Skin epidermis (tissue), 12 donors: ENCODE measurements at regions not wholly inside any gene's neighbourhood (a gene's known extent, or its start where the extent isn't known, plus 50 kb on each side); places are given as distances from the start of the nearest gene placed in this dataset.

ENCODE experiments used
- H3K27ac ChIP-seq, 21 experiments: fragments of 200-600 bp; sonication (generic) in 11 of 21; one replicate each; pipeline ENCODE4 v1.5.0; 2020; ENCODE audit warnings: mild to moderate bottlenecking in 3 of 21, inconsistent platforms in 2 of 21, moderate library complexity in 2 of 21
- H3K4me3 ChIP-seq, 7 experiments: fragments of 200-600 bp; sonication (generic) in 2 of 7; one replicate each; pipeline ENCODE4 v1.5.0; 2020; ENCODE audit warnings: inconsistent platforms in 2 of 7, mild to moderate bottlenecking in 2 of 7, moderate library complexity in 1 of 7

DNA sequence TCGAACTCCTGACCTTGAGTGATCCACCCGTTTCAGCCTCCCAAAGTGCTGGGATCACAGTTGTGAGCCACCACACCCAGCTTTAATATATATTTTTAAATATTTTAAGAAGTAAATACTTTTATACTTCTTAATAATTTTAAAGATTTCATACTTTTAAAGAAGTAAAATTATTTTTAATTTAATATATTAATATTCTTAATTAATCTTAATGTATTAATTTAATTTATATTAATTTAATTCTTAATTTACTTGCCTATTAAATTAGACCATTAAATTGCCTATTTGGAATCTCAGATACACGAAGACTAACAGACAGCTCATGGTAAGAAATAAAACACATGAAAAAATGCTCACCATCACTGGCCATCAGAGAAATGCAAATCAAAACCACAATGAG, 1087.4 kb downstream of the CDH18 start:
- H3K27ac ChIP-seq = no peak overlapping the region
- H3K4me3 ChIP-seq = no peak overlapping the region

DNA sequence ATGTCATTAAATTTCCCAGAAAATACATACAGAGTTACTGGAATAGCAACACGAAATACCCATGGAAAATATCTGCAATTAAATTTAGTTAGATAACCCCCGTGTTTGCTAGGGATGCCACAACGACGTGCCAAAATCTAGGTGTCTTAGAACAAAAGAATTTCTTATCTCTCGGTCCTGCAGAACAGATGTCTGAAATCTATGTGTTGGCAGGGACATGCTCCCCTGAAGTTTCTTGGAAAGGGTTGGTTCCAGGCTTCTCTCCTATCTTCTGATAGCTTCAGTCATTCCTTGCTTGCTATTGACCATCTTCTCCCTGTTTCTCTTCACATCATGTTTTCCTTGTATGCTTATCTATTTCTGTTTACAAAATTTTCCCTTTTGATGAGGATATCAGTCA, 1067.0 kb downstream of the CDH18 start:
- H3K4me3 ChIP-seq = no peak overlapping the region
- no peak overlapping the region for H3K27ac ChIP-seq

DNA sequence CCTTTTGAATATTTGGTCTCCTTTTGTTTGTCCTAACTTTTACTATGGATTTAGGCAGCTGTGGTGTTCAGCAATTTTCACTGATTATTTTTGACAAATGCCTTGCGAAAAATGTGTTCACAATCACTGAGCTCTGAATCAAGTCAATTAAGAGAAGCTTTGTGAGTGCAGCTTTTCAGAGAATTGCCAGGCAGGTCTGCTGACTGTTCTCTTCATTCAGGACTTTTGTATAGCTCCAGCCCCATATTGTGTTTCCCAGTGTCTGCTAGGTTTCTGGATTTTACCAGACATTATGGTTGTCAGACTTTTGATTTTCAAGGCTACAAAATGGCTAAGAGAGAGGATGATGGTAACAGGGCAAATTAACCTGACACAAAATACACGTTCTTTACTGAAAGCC, 1055.9 kb downstream of the CDH18 start:
- Histone ChIP-seq H3K4me3 (no peak overlapping the region), H3K27ac (no peak overlapping the region)

DNA sequence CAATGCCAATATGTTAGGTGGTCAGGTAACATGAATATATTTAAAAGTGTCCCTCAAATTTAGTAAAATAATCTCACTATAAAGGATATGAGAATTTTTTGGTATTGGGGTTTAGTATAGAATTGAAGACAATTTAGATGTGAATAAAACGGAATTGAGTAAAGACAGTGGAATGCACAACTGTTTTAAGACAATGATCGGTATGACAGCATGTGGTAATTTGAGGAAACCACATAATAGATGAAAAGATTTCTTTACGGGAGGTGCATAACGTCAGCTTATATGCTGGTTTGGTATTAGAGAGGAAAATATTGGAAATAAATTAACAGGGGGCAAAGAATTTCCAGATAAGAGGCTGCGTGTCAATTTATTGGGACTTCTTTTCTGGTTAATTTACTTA, 1043.2 kb downstream of the CDH18 start:
- no peak overlapping the region for H3K4me3 ChIP-seq
- H3K27ac ChIP-seq = no peak overlapping the region

DNA sequence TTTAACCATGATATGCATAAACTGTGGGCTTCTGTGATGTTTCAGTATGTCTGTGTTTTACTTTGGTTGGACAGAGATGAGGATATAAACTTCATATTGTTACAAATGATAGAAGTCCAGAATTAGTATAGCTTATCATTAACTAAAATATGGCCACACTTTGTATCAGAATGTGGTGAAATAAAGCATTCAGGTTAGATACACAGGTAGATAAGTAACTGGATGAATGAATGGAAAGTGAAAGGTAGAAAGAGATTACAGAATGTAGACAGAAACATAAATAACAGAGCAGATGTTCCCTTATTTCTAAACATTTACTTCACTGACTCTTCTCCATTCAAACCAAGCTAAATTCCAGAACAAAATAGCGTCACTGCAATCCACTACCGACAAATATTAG, 1033.8 kb downstream of the CDH18 start:
- Histone ChIP-seq H3K27ac (no peak overlapping the region), H3K4me3 (no peak overlapping the region)

DNA sequence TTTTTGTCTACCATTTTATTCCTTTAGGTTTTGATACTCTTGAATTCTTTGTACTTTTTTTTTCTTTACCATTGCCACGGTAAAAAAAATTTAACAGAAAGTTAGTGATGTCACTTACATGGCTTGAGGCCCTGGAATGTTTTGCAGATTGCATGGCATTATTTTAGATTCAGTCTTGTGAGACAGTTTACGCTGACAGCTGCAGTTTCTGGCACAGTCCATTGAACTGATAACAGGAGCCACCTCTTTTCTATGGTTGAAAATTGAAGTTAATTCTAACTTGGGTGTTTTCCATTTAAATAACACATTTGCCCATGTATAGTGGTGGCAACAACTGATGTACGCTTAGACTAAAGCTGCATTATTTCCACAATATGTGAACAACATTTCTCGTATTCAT, 1028.5 kb downstream of the CDH18 start:
- Histone ChIP-seq H3K27ac (no peak overlapping the region), H3K4me3 (no peak overlapping the region)

DNA sequence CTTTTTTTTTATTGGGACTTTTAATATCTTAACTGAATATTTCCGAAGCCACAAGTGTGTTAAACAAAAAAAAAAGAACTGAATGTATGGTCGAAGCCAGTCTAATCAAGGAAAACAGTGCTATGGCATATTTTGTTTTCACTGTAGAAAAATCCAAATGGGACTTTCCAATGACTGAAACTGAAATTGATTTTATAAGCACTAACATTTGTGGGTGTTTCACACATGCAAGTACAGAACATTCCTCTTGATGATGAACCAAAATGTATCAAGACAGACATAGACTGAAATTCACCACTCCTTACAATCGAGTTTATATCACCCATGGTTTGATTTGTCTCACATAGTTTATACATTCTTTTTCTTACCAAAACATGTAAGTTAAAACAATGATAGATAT, 1026.8 kb downstream of the CDH18 start:
- H3K4me3 ChIP-seq = no peak overlapping the region

DNA sequence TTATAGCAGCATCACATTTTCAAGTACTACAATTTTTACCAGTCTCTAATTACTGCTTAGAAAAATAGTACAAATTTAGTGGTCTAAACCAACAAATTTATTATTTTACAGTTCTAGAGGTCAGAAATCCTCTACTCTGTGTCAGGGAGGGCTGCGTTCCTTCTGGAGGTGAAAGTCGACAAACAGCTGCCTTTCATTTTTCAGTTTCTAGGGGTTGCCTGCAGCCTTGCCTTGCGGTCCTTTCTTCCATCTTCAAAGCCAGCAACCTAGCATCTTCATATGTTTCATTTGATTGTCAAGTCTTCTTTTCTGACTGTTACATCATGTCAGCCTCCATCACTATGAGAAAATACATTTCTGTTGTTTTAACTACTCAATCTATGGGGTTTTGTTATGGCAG, 1022.1 kb downstream of the CDH18 start:
- Histone ChIP-seq H3K4me3 (no peak overlapping the region), H3K27ac (no peak overlapping the region)

More for the DNA sequence above, 1026.8 kb downstream of the CDH18 start:
- H3K27ac ChIP-seq = no peak overlapping the region

DNA sequence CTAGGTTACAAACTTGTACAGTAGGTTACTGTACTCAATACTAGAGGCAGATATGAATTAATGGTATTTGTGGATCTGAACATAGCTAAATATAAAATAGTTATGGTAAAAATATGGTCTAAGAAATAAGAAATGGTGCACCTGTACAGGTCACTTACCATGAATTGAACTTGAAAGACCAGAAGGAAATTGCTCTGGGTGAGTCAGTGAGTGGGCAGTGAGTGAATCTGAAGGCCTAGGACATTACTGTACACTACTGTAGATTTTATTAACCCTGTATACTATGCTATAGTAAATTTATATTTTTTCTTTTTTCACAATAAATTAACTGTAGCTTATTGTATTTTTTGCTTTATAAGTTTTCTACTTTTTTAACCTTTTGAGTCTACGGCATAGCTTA, 1020.4 kb downstream of the CDH18 start:
- H3K4me3 ChIP-seq = no peak overlapping the region

DNA sequence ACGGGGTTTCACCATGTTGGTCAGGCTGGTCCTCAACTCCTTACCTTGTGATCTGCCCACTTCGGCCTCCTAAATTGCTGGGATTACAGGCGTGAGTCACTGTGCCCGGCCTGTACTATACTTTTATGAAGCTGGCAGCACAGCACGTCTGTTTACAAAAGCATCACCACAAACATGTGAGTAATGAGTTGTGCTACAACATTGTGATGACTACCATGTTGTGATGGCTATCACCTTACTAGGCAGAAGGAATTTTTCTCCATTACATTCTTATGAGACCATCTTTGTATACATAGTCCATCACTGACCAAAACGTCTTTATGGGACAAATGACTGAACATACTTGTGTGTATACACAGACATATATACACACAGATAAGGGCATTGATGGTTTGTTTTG, 1019.0 kb downstream of the CDH18 start:
- Histone ChIP-seq H3K4me3 (no peak overlapping the region), H3K27ac (no peak overlapping the region)

More for the DNA sequence above, 1020.4 kb downstream of the CDH18 start:
- no peak overlapping the region for H3K27ac ChIP-seq

DNA sequence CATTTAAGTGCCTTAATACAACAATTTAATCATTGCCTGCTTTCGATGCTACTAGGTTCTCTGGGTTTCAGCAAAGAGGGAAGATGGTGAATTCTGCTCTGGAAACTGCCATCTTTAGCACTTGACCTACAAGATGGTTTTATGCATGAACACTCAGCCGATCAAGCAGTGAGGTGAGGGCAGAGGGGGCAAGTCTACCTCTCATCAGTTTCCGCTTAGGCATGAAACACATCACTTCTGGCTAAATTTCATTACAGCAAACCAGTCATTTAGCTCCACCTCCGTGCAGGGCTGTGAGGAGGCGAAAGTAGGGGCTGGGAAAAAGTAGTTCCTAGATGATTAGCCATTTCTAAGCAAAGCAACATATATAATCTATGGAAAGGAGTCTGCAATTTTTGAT, 1018.0 kb downstream of the CDH18 start:
- H3K27ac ChIP-seq = no peak overlapping the region

DNA sequence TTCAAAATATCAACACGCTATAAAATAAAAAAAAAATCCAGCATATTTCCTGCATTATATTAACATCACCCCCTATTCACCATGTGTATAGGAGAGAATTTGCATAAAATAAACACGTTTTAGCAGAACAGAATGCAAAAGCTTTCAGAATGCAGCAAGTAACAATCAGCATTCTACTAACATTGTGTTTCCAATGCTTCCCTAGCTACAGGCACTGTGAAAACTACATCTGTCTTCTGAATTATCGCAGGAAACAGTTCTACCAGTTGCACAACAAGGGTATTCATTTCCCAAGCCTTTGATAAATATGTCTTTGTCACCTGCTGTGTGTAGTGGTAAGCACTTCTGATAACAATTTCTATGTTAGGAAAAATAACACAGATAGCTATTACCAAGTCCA, 1015.8 kb downstream of the CDH18 start:
- Histone ChIP-seq H3K4me3 (no peak overlapping the region), H3K27ac (no peak overlapping the region)

More for the DNA sequence above, 1018.0 kb downstream of the CDH18 start:
- H3K4me3 ChIP-seq = no peak overlapping the region

DNA sequence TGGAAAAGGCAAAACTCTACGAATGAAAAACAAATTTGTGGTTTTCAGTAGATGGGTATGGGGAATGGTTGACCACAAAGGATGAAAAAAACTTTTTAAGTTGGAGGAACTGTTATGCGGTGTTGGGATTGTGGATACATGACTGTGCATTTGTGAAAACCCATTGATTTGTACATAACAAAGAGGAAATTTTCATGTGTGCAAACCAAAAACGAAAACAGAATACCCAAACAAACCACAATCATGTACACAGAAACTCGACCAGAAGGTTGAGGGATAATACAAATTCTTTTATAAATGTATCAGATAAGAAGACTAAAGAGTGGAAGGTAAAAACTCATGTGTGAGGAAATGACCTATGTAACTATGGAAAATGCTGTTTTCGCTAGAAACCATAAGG, 1012.4 kb downstream of the CDH18 start:
- no peak overlapping the region for H3K27ac ChIP-seq
- H3K4me3 ChIP-seq = no peak overlapping the region

DNA sequence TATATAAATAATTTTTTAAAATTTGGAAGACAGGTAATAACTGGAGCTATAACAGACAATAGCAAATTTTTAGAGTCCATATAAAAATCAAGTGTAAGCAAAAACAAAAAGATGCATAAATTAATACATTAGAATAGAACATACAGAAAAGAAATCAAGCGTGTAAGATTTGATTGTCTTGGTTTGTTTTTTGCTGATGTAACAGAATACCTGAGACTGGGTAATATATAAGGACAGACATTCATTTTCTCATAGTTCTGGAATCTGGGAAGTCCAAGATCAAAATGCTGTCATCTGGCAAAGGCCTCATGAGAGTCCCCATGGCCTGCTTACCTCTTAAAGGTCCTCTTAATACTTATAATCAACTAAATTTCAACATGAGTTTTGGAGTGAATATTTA, 1010.1 kb downstream of the CDH18 start:
- no peak overlapping the region for H3K4me3 ChIP-seq
- H3K27ac ChIP-seq = no peak overlapping the region

DNA sequence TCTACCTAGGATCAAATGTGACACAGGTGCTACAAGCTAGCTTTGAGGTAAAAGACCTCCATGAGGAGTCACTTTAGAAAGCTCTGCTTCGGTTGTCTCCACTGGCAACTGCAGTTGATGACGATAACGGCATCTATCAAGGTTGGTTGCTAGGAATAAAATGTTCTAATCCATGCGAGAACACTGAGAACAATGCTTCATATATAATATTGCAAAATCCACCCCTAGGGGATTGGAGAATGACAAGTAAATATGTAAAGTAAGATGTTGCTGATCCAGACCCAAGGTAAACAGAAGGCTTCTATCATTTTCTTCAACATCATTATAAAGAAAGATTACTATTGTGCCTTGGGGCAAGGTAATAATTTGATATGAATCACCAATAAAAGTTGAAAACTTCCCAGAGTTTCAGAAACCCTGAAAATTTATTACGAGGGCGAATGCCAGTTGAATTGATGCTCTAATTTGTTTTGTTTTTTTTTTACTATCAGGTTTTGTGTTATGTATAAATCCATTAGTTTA, 1003.4 kb downstream of the CDH18 start:
- Histone ChIP-seq H3K27ac (no peak overlapping the region), H3K4me3 (no peak overlapping the region)

DNA sequence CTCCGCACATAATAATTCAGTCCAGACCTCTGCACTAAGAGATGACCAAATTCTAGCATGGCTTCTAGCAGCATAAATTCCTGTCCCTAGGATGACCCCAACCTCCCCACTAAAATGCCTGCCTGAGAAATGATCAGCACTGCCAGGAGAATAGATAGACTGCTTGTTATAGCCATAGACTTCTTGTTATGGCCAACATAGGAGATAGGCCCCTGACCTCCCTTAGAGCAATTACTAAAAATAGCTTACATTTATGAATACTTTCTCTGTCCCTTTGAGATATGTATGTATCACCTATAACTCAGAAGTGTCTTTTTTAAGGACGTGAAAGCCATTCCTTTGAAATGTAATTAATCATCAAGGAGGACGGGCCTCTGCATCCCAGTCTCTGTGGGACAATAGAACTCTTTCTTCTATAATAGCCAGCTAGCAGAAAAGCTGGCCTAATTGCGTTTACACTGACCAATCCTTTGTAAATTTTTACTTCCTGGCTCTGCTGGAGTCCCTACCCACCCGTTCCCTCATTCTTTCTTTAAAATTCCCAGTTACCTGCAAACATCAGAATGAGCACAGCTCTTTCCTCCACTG, 1002.7 kb downstream of the CDH18 start:
- Histone ChIP-seq H3K27ac (no peak overlapping the region), H3K4me3 (no peak overlapping the region)

DNA sequence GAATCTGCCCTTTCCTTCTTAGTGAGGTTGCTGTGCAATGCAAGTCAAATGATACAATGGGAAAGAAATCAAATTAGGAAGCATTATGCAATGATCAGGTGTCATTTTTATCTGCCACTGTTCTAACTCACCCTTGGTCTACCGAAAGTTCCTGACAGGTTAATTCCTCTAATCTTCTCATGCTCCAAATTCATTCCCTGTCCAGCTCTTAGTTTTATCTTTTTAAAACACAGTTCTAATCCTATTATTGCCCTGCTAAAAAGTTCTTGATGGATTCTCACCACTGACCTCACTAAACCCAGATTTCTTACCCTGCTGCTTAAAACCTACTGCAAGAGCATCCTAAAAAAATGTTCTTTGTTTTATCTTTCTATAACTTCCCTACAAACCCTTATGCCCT, 1000.9 kb downstream of the CDH18 start:
- no peak overlapping the region for H3K4me3 ChIP-seq
- H3K27ac ChIP-seq = no peak overlapping the region

DNA sequence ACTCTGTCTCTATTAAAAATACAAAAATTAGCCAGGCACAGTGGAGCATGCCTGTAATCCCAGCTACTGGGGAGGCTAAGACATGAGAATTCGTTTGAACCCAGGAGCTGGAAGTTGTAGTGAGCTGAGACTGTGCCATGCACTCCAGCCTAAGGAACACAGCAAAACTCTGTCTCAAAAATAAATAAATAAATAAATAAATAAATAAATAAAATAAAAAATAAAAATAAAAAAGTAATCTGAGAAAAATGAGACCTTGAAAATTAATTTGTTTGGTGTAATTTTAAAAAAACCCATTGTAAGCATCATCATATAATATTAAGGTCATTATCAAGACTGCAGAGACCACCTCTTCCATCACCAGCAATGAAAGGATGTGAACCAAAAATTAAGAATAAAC, 997.1 kb downstream of the CDH18 start:
- Histone ChIP-seq H3K4me3 (no peak overlapping the region), H3K27ac (no peak overlapping the region)

DNA sequence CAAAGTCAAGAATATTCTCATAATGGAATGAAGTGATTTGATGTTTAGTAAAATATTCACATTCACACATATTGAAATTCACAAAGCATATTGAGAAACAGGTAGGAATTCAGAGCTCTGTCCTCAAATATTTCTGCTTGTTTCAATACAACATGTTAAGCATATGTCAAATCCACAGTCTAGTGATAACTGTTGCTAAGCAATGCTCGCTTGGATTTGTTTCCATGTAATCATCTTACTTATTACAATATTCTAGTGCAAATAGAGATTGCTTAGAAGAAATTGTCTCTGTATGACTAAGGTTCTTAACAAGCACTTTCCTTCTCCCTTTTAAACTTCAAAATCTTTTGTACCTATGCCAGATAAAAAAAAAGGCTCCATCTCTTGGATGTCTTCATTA, 995.7 kb downstream of the CDH18 start:
- Histone ChIP-seq H3K4me3 (no peak overlapping the region), H3K27ac (no peak overlapping the region)

DNA sequence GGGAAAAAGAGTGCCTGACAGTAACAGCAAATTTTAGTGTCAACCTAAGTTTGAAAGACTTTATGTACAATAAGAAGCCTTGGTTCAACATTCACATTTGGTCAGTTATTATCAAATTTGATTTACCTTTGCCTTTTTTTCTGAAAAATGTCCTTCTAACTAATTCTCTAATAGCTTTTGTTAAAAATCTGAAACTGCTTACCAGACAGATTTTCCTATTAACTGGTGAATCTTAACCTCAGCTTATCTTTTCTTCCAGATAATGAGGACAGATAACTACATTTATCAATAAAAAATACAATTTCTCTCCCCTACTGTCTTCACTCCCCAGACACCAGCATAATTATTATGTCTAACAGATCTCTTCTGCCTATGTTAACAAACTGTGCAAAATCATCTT, 988.5 kb downstream of the CDH18 start:
- no peak overlapping the region for H3K4me3 ChIP-seq

DNA sequence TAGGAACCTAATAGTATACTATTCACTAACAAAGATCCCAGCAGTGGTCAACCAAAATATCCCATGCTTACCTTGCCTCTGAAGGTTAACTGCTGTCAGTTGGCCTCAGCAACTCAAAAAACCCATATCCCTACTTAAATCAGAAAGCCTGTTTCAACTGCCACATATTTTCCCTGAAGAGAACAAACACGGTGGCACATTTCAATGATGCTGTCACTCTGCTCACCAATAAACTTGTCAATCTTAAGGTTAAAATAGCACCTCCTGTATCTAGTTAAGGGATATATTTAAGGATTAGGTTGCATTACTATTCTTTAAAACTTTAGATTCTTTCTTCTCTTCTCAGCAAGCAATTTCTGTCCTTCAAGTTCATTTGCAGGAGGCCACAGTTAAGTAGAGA, 986.9 kb downstream of the CDH18 start:
- Histone ChIP-seq H3K27ac (no peak overlapping the region), H3K4me3 (no peak overlapping the region)

More for the DNA sequence above, 988.5 kb downstream of the CDH18 start:
- no peak overlapping the region for H3K27ac ChIP-seq

DNA sequence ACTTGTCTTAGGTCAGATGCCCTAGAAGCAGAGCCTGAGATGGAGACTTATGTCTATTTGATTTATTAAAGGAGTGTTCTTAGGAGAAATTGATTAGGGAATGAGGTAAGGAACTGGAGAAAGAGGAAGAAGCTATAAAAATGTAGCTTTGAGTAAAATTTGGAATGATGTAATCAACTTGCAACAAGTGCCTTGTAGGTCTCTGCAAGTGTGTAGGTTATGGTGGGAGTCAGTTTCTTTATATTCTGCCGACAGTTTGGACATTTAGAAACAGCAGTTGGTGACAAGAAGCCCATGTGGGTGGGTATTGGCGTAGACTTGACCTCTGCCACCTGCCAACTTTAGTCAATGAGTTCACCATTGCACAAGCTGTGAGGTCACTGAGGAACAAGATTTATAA, 986.5 kb downstream of the CDH18 start:
- Histone ChIP-seq H3K4me3 (no peak overlapping the region), H3K27ac (no peak overlapping the region)
